ENCODE measurements at regions not wholly inside any gene's neighbourhood (a gene's known extent, or its start where the extent isn't known, plus 50 kb on each side); places are given as distances from the start of the nearest gene placed in this dataset.

DNA sequence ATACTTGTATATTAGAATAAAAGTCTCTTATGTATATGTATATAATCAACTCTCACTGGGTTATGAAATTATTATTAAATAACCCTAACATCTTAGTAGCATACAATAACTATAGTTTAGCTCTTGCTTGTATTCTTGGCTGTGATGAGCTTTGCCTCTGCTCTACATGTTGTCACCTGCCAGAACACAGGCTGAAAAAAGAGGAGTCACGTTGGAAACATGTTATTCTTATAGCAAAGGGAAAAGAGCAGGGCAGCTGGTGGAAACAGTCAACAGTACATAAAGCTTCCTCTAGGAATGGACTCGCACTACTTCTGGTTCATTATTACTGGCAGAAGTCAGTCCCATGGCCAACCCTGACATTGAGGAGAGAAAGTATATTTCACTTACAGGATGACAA is 362.0 kb upstream of the KYNU start:
- no peaks in the 10 kb centered on the region for H3K4me1 ChIP-seq (ENCODE audit: control insufficient read depth in 1 of 2, insufficient read depth in 2 of 2, low read depth in 1 of 2, low read length in 1 of 2)
- H3K79me2 ChIP-seq (ENCODE audit: insufficient read depth): no peaks in the 10 kb centered on the region
- no peak overlapping the region for H3K4me3 ChIP-seq (ENCODE audit: low read depth in 2 of 2, low read length in 1 of 2)
- H3K36me3 ChIP-seq (replicated peaks in 1 of 2; ENCODE audit: control insufficient read depth in 1 of 2, insufficient read depth in 2 of 2, low read length in 1 of 2): no peaks in the 10 kb centered on the region
- H2AFZ ChIP-seq (ENCODE audit: low read depth): no peak overlapping the region
- no peak overlapping the region for H3K9ac ChIP-seq
- H3F3A ChIP-seq (replicated peaks; ENCODE audit: insufficient read depth): no peaks in the 10 kb centered on the region
- DNase-seq: no peak
- TF ChIP-seq EP300 (IDR thresholded peaks at IDR 0.05; ENCODE audit: borderline replicate concordance in 1 of 2, low read depth in 1 of 2, low read length in 1 of 2) (no peak), TEAD4 (IDR thresholded peaks at IDR 0.05; ENCODE audit: borderline replicate concordance, insufficient read depth) (no peak), NRF1 (IDR thresholded peaks at IDR 0.05; ENCODE audit: low read depth, low read length) (no peak), FOSL2 (IDR thresholded peaks at IDR 0.05; ENCODE audit: borderline replicate concordance, low read depth) (no peak), POLR2AphosphoS5 (IDR thresholded peaks at IDR 0.05; ENCODE audit: low read depth, low read length) (no peak), RCOR1 (IDR thresholded peaks at IDR 0.05; ENCODE audit: low read length) (no peak), SIN3A (IDR thresholded peaks at IDR 0.05; ENCODE audit: borderline replicate concordance, low read depth, low read length) (no peak), FOXM1 (IDR thresholded peaks at IDR 0.05; ENCODE audit: low read depth) (no peak), NFIC (IDR thresholded peaks at IDR 0.05; ENCODE audit: borderline replicate concordance) (no peak), EZH2phosphoT487 (IDR thresholded peaks at IDR 0.05; ENCODE audit: borderline replicate concordance, low read depth) (no peak), RFX5 (IDR thresholded peaks at IDR 0.05; ENCODE audit: low read length) (no peak), GATA2 (CRISPR knock-in tag; IDR thresholded peaks at IDR 0.05) (no peak)
- TF ChIP-seq, protein P1, sequence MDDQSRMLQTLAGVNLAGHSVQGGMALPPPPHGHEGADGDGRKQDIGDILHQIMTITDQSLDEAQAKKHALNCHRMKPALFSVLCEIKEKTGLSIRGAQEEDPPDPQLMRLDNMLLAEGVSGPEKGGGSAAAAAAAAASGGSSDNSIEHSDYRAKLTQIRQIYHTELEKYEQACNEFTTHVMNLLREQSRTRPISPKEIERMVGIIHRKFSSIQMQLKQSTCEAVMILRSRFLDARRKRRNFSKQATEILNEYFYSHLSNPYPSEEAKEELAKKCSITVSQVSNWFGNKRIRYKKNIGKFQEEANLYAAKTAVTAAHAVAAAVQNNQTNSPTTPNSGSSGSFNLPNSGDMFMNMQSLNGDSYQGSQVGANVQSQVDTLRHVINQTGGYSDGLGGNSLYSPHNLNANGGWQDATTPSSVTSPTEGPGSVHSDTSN (IDR thresholded peaks at IDR 0.05): no peak
- TF ChIP-seq, protein P2, sequence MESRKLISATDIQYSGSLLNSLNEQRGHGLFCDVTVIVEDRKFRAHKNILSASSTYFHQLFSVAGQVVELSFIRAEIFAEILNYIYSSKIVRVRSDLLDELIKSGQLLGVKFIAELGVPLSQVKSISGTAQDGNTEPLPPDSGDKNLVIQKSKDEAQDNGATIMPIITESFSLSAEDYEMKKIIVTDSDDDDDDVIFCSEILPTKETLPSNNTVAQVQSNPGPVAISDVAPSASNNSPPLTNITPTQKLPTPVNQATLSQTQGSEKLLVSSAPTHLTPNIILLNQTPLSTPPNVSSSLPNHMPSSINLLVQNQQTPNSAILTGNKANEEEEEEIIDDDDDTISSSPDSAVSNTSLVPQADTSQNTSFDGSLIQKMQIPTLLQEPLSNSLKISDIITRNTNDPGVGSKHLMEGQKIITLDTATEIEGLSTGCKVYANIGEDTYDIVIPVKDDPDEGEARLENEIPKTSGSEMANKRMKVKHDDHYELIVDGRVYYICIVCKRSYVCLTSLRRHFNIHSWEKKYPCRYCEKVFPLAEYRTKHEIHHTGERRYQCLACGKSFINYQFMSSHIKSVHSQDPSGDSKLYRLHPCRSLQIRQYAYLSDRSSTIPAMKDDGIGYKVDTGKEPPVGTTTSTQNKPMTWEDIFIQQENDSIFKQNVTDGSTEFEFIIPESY (IDR thresholded peaks at IDR 0.05; ENCODE audit: borderline replicate concordance, low read depth): no peak
- TF ChIP-seq, protein P3, sequence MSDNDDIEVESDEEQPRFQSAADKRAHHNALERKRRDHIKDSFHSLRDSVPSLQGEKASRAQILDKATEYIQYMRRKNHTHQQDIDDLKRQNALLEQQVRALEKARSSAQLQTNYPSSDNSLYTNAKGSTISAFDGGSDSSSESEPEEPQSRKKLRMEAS (IDR thresholded peaks at IDR 0.05; ENCODE audit: low read depth): no peak
- TF ChIP-seq, protein P4, sequence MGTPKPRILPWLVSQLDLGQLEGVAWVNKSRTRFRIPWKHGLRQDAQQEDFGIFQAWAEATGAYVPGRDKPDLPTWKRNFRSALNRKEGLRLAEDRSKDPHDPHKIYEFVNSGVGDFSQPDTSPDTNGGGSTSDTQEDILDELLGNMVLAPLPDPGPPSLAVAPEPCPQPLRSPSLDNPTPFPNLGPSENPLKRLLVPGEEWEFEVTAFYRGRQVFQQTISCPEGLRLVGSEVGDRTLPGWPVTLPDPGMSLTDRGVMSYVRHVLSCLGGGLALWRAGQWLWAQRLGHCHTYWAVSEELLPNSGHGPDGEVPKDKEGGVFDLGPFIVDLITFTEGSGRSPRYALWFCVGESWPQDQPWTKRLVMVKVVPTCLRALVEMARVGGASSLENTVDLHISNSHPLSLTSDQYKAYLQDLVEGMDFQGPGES (IDR thresholded peaks at IDR 0.05; ENCODE audit: low read depth, low read length): no peak
- TF ChIP-seq, protein P5, sequence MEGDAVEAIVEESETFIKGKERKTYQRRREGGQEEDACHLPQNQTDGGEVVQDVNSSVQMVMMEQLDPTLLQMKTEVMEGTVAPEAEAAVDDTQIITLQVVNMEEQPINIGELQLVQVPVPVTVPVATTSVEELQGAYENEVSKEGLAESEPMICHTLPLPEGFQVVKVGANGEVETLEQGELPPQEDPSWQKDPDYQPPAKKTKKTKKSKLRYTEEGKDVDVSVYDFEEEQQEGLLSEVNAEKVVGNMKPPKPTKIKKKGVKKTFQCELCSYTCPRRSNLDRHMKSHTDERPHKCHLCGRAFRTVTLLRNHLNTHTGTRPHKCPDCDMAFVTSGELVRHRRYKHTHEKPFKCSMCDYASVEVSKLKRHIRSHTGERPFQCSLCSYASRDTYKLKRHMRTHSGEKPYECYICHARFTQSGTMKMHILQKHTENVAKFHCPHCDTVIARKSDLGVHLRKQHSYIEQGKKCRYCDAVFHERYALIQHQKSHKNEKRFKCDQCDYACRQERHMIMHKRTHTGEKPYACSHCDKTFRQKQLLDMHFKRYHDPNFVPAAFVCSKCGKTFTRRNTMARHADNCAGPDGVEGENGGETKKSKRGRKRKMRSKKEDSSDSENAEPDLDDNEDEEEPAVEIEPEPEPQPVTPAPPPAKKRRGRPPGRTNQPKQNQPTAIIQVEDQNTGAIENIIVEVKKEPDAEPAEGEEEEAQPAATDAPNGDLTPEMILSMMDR (IDR thresholded peaks at IDR 0.05): no peak
- no peak overlapping the region for H3K27ac ChIP-seq (ENCODE audit: low read depth in 2 of 2, low read length in 1 of 2)
- no peak overlapping the region for H3K4me2 ChIP-seq
- whole genome bisulfite sequencing (ENCODE audit: low lambda C conversion rate): 62% methylated on average over 2 of the region's 2 CpGs
- no peaks in the 10 kb centered on the region for H4K20me1 ChIP-seq (ENCODE audit: insufficient read depth)
- CTCF ChIA-PET: no interaction called here
- no peaks in the 10 kb centered on the region for H3K9me3 ChIP-seq
- H3K9me2 ChIP-seq: no peaks in the 10 kb centered on the region
- POLR2A ChIA-PET: no interaction called here
- H3K27me3 ChIP-seq (ENCODE audit: insufficient read depth): no peaks in the 10 kb centered on the region
